H1 (cell line): ENCODE measurements at regions not wholly inside any gene's neighbourhood (a gene's known extent, or its start where the extent isn't known, plus 50 kb on each side); places are given as distances from the start of the nearest gene placed in this dataset.

Source experiments
- CTCF ChIA-PET: fragments of 300-600 bp; sonication (Branson Sonifier 250); formaldehyde crosslinking; loops from one replicate; lab custom pipeline; 2021; ENCODE audit not compliant: partially characterized antibody; lab: Charles Lee
- POLR2A ChIA-PET: fragments of 300-600 bp; sonication (Branson Sonifier 250); formaldehyde crosslinking; loops from one replicate; lab custom pipeline; 2021; ENCODE audit warnings: inconsistent platforms; ENCODE audit not compliant: partially characterized antibody; lab: Charles Lee
- DNase-seq, 2 experiments: peaks; one replicate each; pipeline versions ENCODE4 v3.0.0 to v3.0.0-alpha.2; 2010 to 2022; ENCODE audit warnings: low spot score in 2 of 2, low read depth in 1 of 2, mixed read lengths in 1 of 2
- FAIRE-seq: peaks from 2 replicates; lab custom pipeline; 2011; peaks lifted over from hg19 to GRCh38; lab: Jason Lieb, UNC
- H2AFZ ChIP-seq: 2 replicates; pipeline ENCODE4 v1.8.1; 2012; ENCODE audit warnings: low read length, inconsistent platforms
- H2AK5ac ChIP-seq: 2 replicates; pipeline ENCODE4 v1.6.1; 2013; ENCODE audit warnings: low read depth, low read length
- H2BK120ac ChIP-seq: replicated peaks from 2 replicates; pipeline ENCODE3; 2013; ENCODE audit warnings: low read depth, low read length, inconsistent platforms
- H2BK12ac ChIP-seq: 2 replicates; pipeline ENCODE4 v1.6.1; 2013; ENCODE audit warnings: low read depth, low read length
- H2BK15ac ChIP-seq: 2 replicates; pipeline ENCODE4 v1.6.1; 2013; ENCODE audit warnings: low read length
- H2BK20ac ChIP-seq: 2 replicates; pipeline ENCODE4 v1.6.1; 2013; ENCODE audit warnings: low read length
- H2BK5ac ChIP-seq: 2 replicates; pipeline ENCODE4 v1.6.1; 2013; ENCODE audit warnings: low read depth, low read length
- H3K14ac ChIP-seq: 2 replicates; pipeline ENCODE4 v1.6.1; 2013; ENCODE audit warnings: inconsistent platforms; ENCODE audit not compliant: insufficient read length
- H3K18ac ChIP-seq: 2 replicates; pipeline ENCODE4 v1.6.1; 2013; ENCODE audit warnings: low read length; ENCODE audit errors: extremely low read depth
- H3K23ac ChIP-seq: 2 replicates; pipeline ENCODE4 v1.6.1; 2013; ENCODE audit warnings: inconsistent platforms; ENCODE audit not compliant: insufficient read length
- H3K23me2 ChIP-seq: 2 replicates; pipeline ENCODE4 v1.6.1; 2013; ENCODE audit warnings: low read depth, low read length
- H3K27ac ChIP-seq: 2 replicates; pipeline ENCODE4 v1.6.1; 2011; ENCODE audit warnings: low read depth, low read length, inconsistent platforms
- H3K27me3 ChIP-seq, 4 experiments: replicated peaks in 1 of 4; 1 replicate in 1 of 4; 2 replicates in 3 of 4; pipeline versions ENCODE4 v1.6.1 to v1.8.1; 2011 to 2013; ENCODE audit warnings: low read length in 3 of 4, mild to moderate bottlenecking in 3 of 4, inconsistent platforms in 2 of 4, mixed read lengths in 2 of 4, moderate library complexity in 1 of 4; ENCODE audit not compliant: control insufficient read depth in 3 of 4, insufficient read depth in 3 of 4; ENCODE audit errors: extremely low read depth in 1 of 4
- H3K36me3 ChIP-seq, 4 experiments: 2 replicates each; pipeline versions ENCODE4 v1.6.1 to v1.8.1; 2011 to 2013; ENCODE audit warnings: mild to moderate bottlenecking in 4 of 4, low read length in 3 of 4, moderate library complexity in 2 of 4, control low read depth in 1 of 4, inconsistent platforms in 1 of 4; ENCODE audit not compliant: insufficient read depth in 4 of 4, control insufficient read depth in 2 of 4
- H3K4ac ChIP-seq: replicated peaks from 2 replicates; pipeline ENCODE3; 2013; ENCODE audit warnings: low read length, low read depth, mixed read lengths, inconsistent platforms; ENCODE audit not compliant: insufficient read length
- H3K4me1 ChIP-seq, 4 experiments: replicated peaks in 1 of 4; 1 replicate in 1 of 4; 2 replicates in 3 of 4; pipeline versions ENCODE4 v1.6.1 to v1.8.1; 2011 to 2013; ENCODE audit warnings: low read length in 3 of 4, inconsistent platforms in 2 of 4, mixed read lengths in 1 of 4; ENCODE audit not compliant: insufficient read depth in 4 of 4, control insufficient read depth in 3 of 4
- H3K4me2 ChIP-seq, 2 experiments: 2 replicates each; pipeline versions ENCODE4 v1.6.1 to v1.8.1; 2011 to 2013; ENCODE audit warnings: low read depth in 2 of 2, low read length in 2 of 2, control low read depth in 1 of 2, inconsistent platforms in 1 of 2, mild to moderate bottlenecking in 1 of 2; ENCODE audit not compliant: insufficient read depth in 1 of 2
- H3K4me3 ChIP-seq, 4 experiments: fragments of 200-600, 300-600 bp in 1 of 4; sonication (generic), shearing (Covaris generic), sonication (Bioruptor Twin) in 1 of 4; 2 replicates each; pipeline versions ENCODE4 v1.5.1 to v1.8.1; 2011 to 2016; ENCODE audit warnings: low read length in 4 of 4, low read depth in 3 of 4, control low read depth in 2 of 4, inconsistent platforms in 2 of 4, mild to moderate bottlenecking in 2 of 4, mixed read lengths in 1 of 4, moderate library complexity in 1 of 4; ENCODE audit not compliant: insufficient read depth in 2 of 4; ENCODE audit errors: extremely low read depth in 1 of 4
- H3K56ac ChIP-seq: replicated peaks from 2 replicates; pipeline ENCODE3; 2013; ENCODE audit warnings: low read depth, mild to moderate bottlenecking, mixed read lengths, low read length, inconsistent platforms; ENCODE audit not compliant: insufficient read length
- H3K79me1 ChIP-seq: 2 replicates; pipeline ENCODE4 v1.6.1; 2013; ENCODE audit warnings: low read depth, low read length, control low read depth
- H3K79me2 ChIP-seq, 2 experiments: 2 replicates each; pipeline versions ENCODE4 v1.6.1 to v1.8.1; 2012 to 2013; ENCODE audit warnings: low read length in 2 of 2, mild to moderate bottlenecking in 2 of 2, inconsistent platforms in 1 of 2; ENCODE audit not compliant: insufficient read depth in 2 of 2, control insufficient read depth in 1 of 2
- H3K9ac ChIP-seq, 4 experiments: replicated peaks in 1 of 4; 1 replicate in 1 of 4; 2 replicates in 3 of 4; pipeline versions ENCODE4 v1.6.1 to v1.8.1; 2011 to 2013; ENCODE audit warnings: low read depth in 3 of 4, low read length in 3 of 4, control low read depth in 2 of 4, mild to moderate bottlenecking in 2 of 4, moderate library complexity in 2 of 4, inconsistent platforms in 1 of 4; ENCODE audit errors: extremely low read depth in 1 of 4
- H3K9me3 ChIP-seq, 2 experiments: 2 replicates each; pipeline versions ENCODE4 v1.6.1 to v1.8.1; 2012 to 2013; ENCODE audit warnings: mild to moderate bottlenecking in 2 of 2, moderate library complexity in 2 of 2, control low read depth in 1 of 2, inconsistent platforms in 1 of 2, low read depth in 1 of 2, low read length in 1 of 2, mixed read lengths in 1 of 2; ENCODE audit not compliant: insufficient read depth in 2 of 2
- H4K20me1 ChIP-seq, 2 experiments: replicated peaks in 1 of 2; 2 replicates each; pipeline versions ENCODE3 to v1.8.1; 2011 to 2013; ENCODE audit warnings: inconsistent platforms in 2 of 2, low read length in 2 of 2, mild to moderate bottlenecking in 1 of 2; ENCODE audit not compliant: insufficient read depth in 2 of 2, control insufficient read depth in 1 of 2
- H4K5ac ChIP-seq: 2 replicates; pipeline ENCODE4 v1.6.1; 2013; ENCODE audit warnings: low read length, low read depth, mixed read lengths, inconsistent platforms; ENCODE audit not compliant: insufficient read length
- H4K8ac ChIP-seq: 2 replicates; pipeline ENCODE4 v1.8.0; 2013; ENCODE audit warnings: mild to moderate bottlenecking, moderate library complexity, low read length, inconsistent platforms; ENCODE audit not compliant: insufficient read depth; ENCODE audit errors: extremely low read depth
- H4K91ac ChIP-seq: replicated peaks from 2 replicates; pipeline ENCODE3; 2013; ENCODE audit warnings: low read length, mixed read lengths, inconsistent platforms; ENCODE audit not compliant: insufficient read length
- JUND ChIP-seq: IDR thresholded peaks from 2 replicates; pipeline ENCODE4 v1.6.1; 2011; ENCODE audit warnings: mild to moderate bottlenecking, improper control_type of control experiment, low read length
- SIN3A ChIP-seq, 2 experiments: IDR thresholded peaks in 1 of 2; conservative IDR thresholded peaks in 1 of 2; 2 replicates each; pipeline ENCODE4 v1.6.1; 2011 to 2012; ENCODE audit warnings: low read length in 2 of 2, improper control_type of control experiment in 1 of 2, low read depth in 1 of 2, mild to moderate bottlenecking in 1 of 2
- TEAD4 ChIP-seq: IDR thresholded peaks from 2 replicates; pipeline ENCODE4 v1.6.1; 2012; ENCODE audit warnings: low read depth, low read length, inconsistent platforms, mixed read lengths
- WGBS, 2 experiments: shearing (Covaris generic) in 1 of 2; methylation state at CpG; one replicate each; pipeline versions ENCODE4 v1.1.6 to v1.1.7; 2013 to 2015; ENCODE audit warnings: low lambda C conversion rate in 2 of 2, mixed read lengths in 2 of 2, inconsistent platforms in 1 of 2, low coverage in 1 of 2, missing lambda C conversion rate in 1 of 2; ENCODE audit not compliant: insufficient replicate concordance in 2 of 2, insufficient coverage in 1 of 2, insufficient read length in 1 of 2; ENCODE audit errors: extremely low coverage in 1 of 2, missing lambda C conversion rate in 1 of 2; 5-methylcytosine and 5-hydroxymethylcytosine counted together

- 0 out of 2 replicates have a peak overlapping the region, but pooled peaks have one; percentile 19 for H2BK20ac ChIP-seq
- no peak overlapping the region; a peak in 1 of 4 replicates for H3K4me2 ChIP-seq
- no peak for DNase-seq
These were observed 86.4 kb downstream of the ARL4C start for GRCh38 chr2:234410526-234410925.

More at GRCh38 chr2:234410526-234410925, 86.4 kb downstream of the ARL4C start:
- Histone ChIP-seq H2BK15ac (peak overlapping the region; percentile 22; the same call in 1 of the 2 replicates), H3K23ac (no peak overlapping the region), H3K18ac (0 out of 2 replicates have a peak overlapping the region, but pooled peaks have one; percentile 0), H2BK120ac (no peak overlapping the region), H3K79me2 (no peaks in the 10 kb centered on the region), H3K27me3 (no peaks in the 10 kb centered on the region; a peak in 2 of 7 replicates), H4K5ac (no peak overlapping the region), H3K4me3 (no peak overlapping the region), H4K8ac (peak overlapping the region; percentile 7; the same call in 1 of the 2 replicates), H2BK5ac (no peak overlapping the region), H3K23me2 (no peaks in the 10 kb centered on the region), H3K79me1 (no peaks in the 10 kb centered on the region), H2AFZ (peak overlapping the region; percentile 88), H3K9me3 (no peaks in the 10 kb centered on the region), H3K36me3 (no peaks in the 10 kb centered on the region), H3K56ac (no peak overlapping the region), H3K14ac (no peak overlapping the region), H4K91ac (peak overlapping the region; percentile 67), H3K9ac (no peak overlapping the region), H3K4ac (no peak overlapping the region), H3K4me1 (peaks cover 0 to 6% (median 0%) of the 10 kb centered on the region in 4 experiments; a peak in 2 of 7 replicates), H4K20me1 (no peaks in the 10 kb centered on the region), H3K27ac (no peak overlapping the region), H2BK12ac (no peak overlapping the region), H2AK5ac (no peak overlapping the region)
- CTCF ChIA-PET, result interaction anchor here (0.9 to 3.2 kb wide), 7 partner anchors 9 to 117 kb away, joined by 3 to 14 read pairs (median 4); no protein-coding TSS in a partner anchor
- POLR2A ChIA-PET, result no interaction called here
- FAIRE-seq, result no peak
- no peak for TF ChIP-seq SIN3A (conservative IDR thresholded peaks at IDR 0.05 in 1 of 2, IDR thresholded peaks at IDR 0.05 in 1 of 2; ENCODE audit: low read depth in 1 of 2, low read length in 2 of 2)
- TF ChIP-seq TEAD4, result peak; percentile 90
- TF ChIP-seq JUND, result no peak
- 65% methylated on average over 5 of the region's 5 CpGs; no CpG with 5 or more reads in 1 of the 2 experiments for WGBS, 2 experiments
